GM12891 (cell line): ENCODE measurements at regions not wholly inside any gene's neighbourhood (a gene's known extent, or its start where the extent isn't known, plus 50 kb on each side); places are given as distances from the start of the nearest gene placed in this dataset.
"Not testable (repeated sequence)": the region's sequence is repeated elsewhere in the genome, so short reads cannot be mapped to it uniquely, and the experiment has no call there.

ENCODE experiments used
- DNase-seq: peaks from one replicate; pipeline ENCODE4 v3.0.0; 2011; ENCODE audit warnings: low spot score; ENCODE audit not compliant: insufficient read length
- FAIRE-seq: peaks from 2 replicates; lab custom pipeline; 2011; peaks lifted over from hg19 to GRCh38; lab: Jason Lieb, UNC
- PAX5 ChIP-seq: IDR thresholded peaks from 2 replicates; pipeline ENCODE4 v1.6.1; 2011; ENCODE audit warnings: low read length, moderate library complexity, mild to moderate bottlenecking; ENCODE audit not compliant: insufficient read depth, severe bottlenecking
- POLR2A ChIP-seq: IDR thresholded peaks from 2 replicates; pipeline ENCODE4 v1.6.1; 2011; ENCODE audit warnings: low read depth, low read length, control low read depth
- POLR2AphosphoS5 ChIP-seq: IDR thresholded peaks from 2 replicates; pipeline ENCODE4 v1.6.1; 2011; ENCODE audit warnings: low read depth, low read length, control low read depth
- POU2F2 ChIP-seq: IDR thresholded peaks from 2 replicates; pipeline ENCODE4 v1.6.1; 2011; ENCODE audit warnings: low read depth, mild to moderate bottlenecking, control low read depth, low read length, moderate library complexity
- SPI1 ChIP-seq: IDR thresholded peaks from 2 replicates; pipeline ENCODE4 v1.6.1; 2011; ENCODE audit warnings: low read depth, low read length, control low read depth
- TAF1 ChIP-seq: IDR thresholded peaks from 2 replicates; pipeline ENCODE4 v1.6.1; 2011; ENCODE audit warnings: low read depth, low read length, control low read depth

GRCh38 chr10:106278383-106278782, 886.1 kb downstream of the SORCS1 start:
- no peak for FAIRE-seq
- TF ChIP-seq SPI1 (no peak), TAF1 (no peak), POU2F2 (no peak), POLR2A (no peak), PAX5 (no peak), POLR2AphosphoS5 (no peak)
- DNase-seq = no peak

DNA sequence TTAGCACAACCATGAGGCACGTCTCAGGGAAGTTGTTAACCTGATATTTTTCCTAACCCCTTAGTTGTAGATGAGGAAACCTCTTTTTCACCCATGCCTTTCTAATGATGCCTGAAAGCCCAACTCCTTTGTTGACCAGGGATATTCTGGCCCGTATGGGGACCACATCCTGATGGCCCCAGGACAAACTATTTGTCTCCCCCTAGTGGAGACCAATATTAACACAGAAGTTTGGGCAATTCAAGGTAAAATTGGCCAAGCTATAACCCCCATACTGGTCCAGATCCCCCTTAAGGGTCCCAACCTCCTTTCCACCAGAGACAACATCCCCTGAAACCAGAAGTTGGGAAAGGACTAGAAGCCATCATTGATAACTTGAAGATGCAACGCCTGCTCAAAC, 893.3 kb downstream of the SORCS1 start:
- FAIRE-seq (no peak), DNase-seq (no peak)
- no peak for TF ChIP-seq POLR2A
- no peak for TF ChIP-seq PAX5
- no peak for TF ChIP-seq SPI1
- TF ChIP-seq POLR2AphosphoS5 = no peak
- TF ChIP-seq POU2F2 = no peak
- TF ChIP-seq TAF1 = no peak

DNA sequence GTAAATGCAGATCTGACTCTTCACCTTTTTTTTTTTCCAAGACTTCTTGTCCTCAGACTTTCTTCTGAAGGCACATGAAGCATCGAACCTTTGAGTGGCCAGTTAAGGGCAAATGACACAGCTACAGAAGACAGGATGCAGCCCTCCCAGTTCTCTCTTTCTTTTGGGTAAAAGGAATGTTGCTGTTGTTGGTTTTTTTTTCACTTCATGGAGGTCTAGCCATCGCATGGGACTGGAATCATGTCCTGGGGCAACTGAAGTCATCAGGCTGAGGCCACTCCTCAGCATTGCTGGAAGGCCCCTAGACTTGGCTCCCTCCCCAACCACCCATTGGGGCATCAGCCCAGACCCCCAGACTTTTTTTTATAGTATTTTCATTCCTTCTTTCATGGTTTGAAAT, 896.5 kb downstream of the SORCS1 start:
- DNase-seq (no peak), FAIRE-seq (no peak)
- TF ChIP-seq PAX5 (no peak), TAF1 (no peak)

DNA sequence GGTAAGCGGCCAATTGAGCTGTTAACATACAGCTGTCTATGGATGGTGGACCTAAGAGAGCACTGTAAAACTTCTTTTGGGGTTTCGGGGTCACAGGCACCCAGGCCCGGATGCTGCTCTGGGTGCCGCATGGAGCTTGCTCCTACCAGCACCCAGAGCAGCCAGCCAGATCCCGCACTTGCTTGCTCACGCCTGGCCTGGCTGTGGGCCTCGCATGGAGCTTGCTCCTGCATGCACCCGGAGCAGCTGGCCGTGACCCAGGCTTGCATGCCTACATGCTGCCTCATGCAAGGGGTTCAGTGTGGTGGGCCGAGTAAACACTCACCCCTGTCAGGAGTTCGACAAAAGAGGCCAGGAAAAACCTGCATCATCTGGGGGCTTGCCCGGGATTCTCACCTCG, 896.9 kb downstream of the SORCS1 start:
- no peak for DNase-seq
- FAIRE-seq = no peak
- TF ChIP-seq POLR2A (no peak), TAF1 (no peak), POLR2AphosphoS5 (no peak), POU2F2 (no peak), PAX5 (no peak), SPI1 (no peak)

DNA sequence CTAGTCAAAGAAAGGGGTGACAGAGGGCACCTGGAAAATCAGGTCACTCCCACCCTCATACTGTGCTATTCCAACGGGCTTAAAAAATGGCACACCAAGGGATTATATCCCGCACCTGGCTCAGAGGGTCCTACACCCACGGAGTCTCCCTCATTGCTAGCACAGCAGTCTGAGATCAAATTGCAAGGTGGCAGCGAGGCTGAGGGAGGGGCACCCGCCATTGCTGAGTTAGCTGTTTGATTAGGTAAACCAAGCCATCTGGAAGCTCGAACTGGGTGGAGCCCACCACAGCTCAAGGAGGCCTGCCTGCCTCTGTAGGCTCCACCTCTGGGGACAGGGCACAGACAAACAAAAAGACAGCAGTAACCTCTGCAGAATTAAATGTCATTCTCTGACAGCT, 907.1 kb downstream of the SORCS1 start:
- DNase-seq, FAIRE-seq: not testable (repeated sequence)

- TF ChIP-seq POLR2A = no peak
- TF ChIP-seq TAF1 = no peak
- no peak for TF ChIP-seq POLR2AphosphoS5
- TF ChIP-seq POU2F2 = no peak
- no peak for TF ChIP-seq PAX5
- TF ChIP-seq SPI1 = no peak
- FAIRE-seq (no peak), DNase-seq (no peak)
Measured at GRCh38 chr10:106255111-106255678, 909.3 kb downstream of the SORCS1 start.

DNA sequence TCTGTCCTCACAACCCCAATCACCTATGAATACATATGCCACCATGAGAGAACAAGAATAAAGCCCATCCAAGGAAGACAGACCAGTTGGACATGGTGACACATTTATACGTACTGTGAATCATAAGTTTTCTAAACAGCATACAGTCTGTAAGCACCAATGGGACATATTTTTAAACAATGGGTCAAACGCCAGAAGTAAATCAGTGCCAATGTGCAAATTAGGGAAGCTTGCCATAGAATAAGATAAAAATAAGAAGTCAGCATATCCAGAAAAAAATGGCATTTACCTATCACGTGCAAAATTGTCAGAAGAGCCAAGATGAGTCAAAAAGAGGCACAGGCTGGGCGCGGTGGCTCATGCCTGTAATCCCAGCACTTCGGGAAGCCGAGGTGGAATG, 910.4 kb downstream of the SORCS1 start:
- no peak for TF ChIP-seq POU2F2
- no peak for TF ChIP-seq POLR2AphosphoS5
- no peak for TF ChIP-seq TAF1
- TF ChIP-seq POLR2A = no peak
- TF ChIP-seq SPI1 = no peak
- FAIRE-seq (no peak), DNase-seq (no peak)

- no peak for FAIRE-seq
- no peak for DNase-seq
- no peak for TF ChIP-seq POLR2AphosphoS5
- TF ChIP-seq SPI1 = no peak
- TF ChIP-seq TAF1 = no peak
- no peak for TF ChIP-seq POU2F2
- no peak for TF ChIP-seq PAX5
- TF ChIP-seq POLR2A = no peak
Measured at GRCh38 chr10:106252541-106252940, 912.0 kb downstream of the SORCS1 start.

- DNase-seq (no peak), FAIRE-seq (no peak)
- TF ChIP-seq SPI1 = no peak
- no peak for TF ChIP-seq POLR2A
- no peak for TF ChIP-seq POLR2AphosphoS5
- TF ChIP-seq PAX5 = no peak
- TF ChIP-seq POU2F2 = no peak
- no peak for TF ChIP-seq TAF1
Measured at GRCh38 chr10:106251573-106251972, 912.9 kb downstream of the SORCS1 start.

DNA sequence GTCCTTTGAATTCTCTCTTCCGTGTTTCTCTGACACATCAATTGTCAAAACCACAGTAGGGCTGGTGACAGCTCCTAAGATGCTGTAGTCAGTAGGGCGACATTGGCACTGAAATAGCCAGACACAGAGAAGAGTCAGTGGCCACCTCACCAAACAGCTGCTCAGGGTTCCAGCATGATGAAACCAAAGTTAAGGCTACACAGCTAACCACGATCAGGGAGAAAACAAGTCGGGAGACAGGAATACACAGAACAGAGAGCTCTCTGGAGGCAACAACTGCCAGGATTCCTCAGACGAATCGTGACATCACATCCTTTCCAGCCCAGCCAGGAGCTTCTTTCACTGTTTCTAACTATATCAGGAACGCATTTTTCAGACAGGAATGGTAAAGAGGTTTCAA, 922.2 kb downstream of the SORCS1 start:
- FAIRE-seq = no peak
- DNase-seq = no peak
- TF ChIP-seq POU2F2 = no peak
- TF ChIP-seq TAF1 = no peak
- no peak for TF ChIP-seq SPI1
- TF ChIP-seq POLR2A = no peak
- TF ChIP-seq POLR2AphosphoS5 = no peak
- no peak for TF ChIP-seq PAX5
